ENCODE measurements at regions not wholly inside any gene's neighbourhood (a gene's known extent, or its start where the extent isn't known, plus 50 kb on each side); places are given as distances from the start of the nearest gene placed in this dataset.

- in situ Hi-C loops (cut with MboI; ENCODE audit: low sequenced_read_pairs), result no loop called here
- no peak for DNase-seq (ENCODE audit: low spot score in 2 of 2)
- H3K4me3 ChIP-seq, result no peak overlapping the region
- H3K9me3 ChIP-seq, result no peaks in the 10 kb centered on the region
- H3K4me1 ChIP-seq, result peaks cover 22% of the 10 kb centered on the region
- no peaks in the 10 kb centered on the region for H3K27me3 ChIP-seq (ENCODE audit: low read depth)
- H3K36me3 ChIP-seq (replicated peaks), result no peaks in the 10 kb centered on the region
These were observed 202.3 kb downstream of the KIF21A start for GRCh38 chr12:39240587-39240986.

- Histone ChIP-seq H3K9me3 (no peaks in the 10 kb centered on the region), H3K4me1 (peaks cover 22% of the 10 kb centered on the region), H3K36me3 (replicated peaks) (no peaks in the 10 kb centered on the region), H3K27me3 (ENCODE audit: low read depth) (no peaks in the 10 kb centered on the region), H3K4me3 (no peak overlapping the region)
- in situ Hi-C loops (cut with MboI; ENCODE audit: low sequenced_read_pairs), result no loop called here
- DNase-seq (ENCODE audit: low spot score in 2 of 2), result no peak
These were observed 203.1 kb downstream of the KIF21A start for GRCh38 chr12:39239490-39240486.

GRCh38 chr12:39237004-39237403 lies 205.9 kb downstream of the KIF21A start:
- Histone ChIP-seq H3K4me1 (peaks cover 22% of the 10 kb centered on the region), H3K36me3 (replicated peaks) (no peaks in the 10 kb centered on the region), H3K4me3 (no peak overlapping the region), H3K9me3 (no peaks in the 10 kb centered on the region; the same call in 1 of the 2 replicates), H3K27me3 (ENCODE audit: low read depth) (no peaks in the 10 kb centered on the region)
- no peak for DNase-seq (ENCODE audit: low spot score in 2 of 2)
- in situ Hi-C loops (cut with MboI; ENCODE audit: low sequenced_read_pairs), result no loop called here

- DNase-seq (ENCODE audit: low spot score in 2 of 2), result no peak
- H3K4me3 ChIP-seq, result no peak overlapping the region
- H3K4me1 ChIP-seq, result peaks cover 22% of the 10 kb centered on the region
- H3K9me3 ChIP-seq, result no peaks in the 10 kb centered on the region; the same call in 1 of the 2 replicates
- H3K27me3 ChIP-seq (ENCODE audit: low read depth), result no peaks in the 10 kb centered on the region
- no peaks in the 10 kb centered on the region for H3K36me3 ChIP-seq (replicated peaks)
- in situ Hi-C loops (cut with MboI; ENCODE audit: low sequenced_read_pairs), result no loop called here
These were observed 206.7 kb downstream of the KIF21A start for GRCh38 chr12:39235990-39236767.

- Histone ChIP-seq H3K4me3 (no peak overlapping the region), H3K27me3 (ENCODE audit: low read depth) (no peaks in the 10 kb centered on the region), H3K36me3 (replicated peaks) (no peaks in the 10 kb centered on the region), H3K4me1 (peaks cover 13% of the 10 kb centered on the region), H3K9me3 (no peaks in the 10 kb centered on the region; the same call in 1 of the 2 replicates)
- in situ Hi-C loops (cut with MboI; ENCODE audit: low sequenced_read_pairs), result no loop called here
- no peak for DNase-seq (ENCODE audit: low spot score in 2 of 2)
These were observed 212.8 kb downstream of the KIF21A start for GRCh38 chr12:39230086-39230485.

GRCh38 chr12:39227218-39227617 lies 215.7 kb downstream of the KIF21A start:
- Histone ChIP-seq H3K4me3 (no peak overlapping the region), H3K36me3 (replicated peaks) (no peaks in the 10 kb centered on the region), H3K4me1 (peaks cover 13% of the 10 kb centered on the region), H3K27me3 (ENCODE audit: low read depth) (no peaks in the 10 kb centered on the region), H3K9me3 (no peaks in the 10 kb centered on the region)
- peak; percentile 53 to 74 for DNase-seq (ENCODE audit: low spot score in 2 of 2)
- in situ Hi-C loops (cut with MboI; ENCODE audit: low sequenced_read_pairs), result no loop called here

- H3K9me3 ChIP-seq, result no peaks in the 10 kb centered on the region
- in situ Hi-C loops (cut with MboI; ENCODE audit: low sequenced_read_pairs), result no loop called here
- H3K27me3 ChIP-seq (ENCODE audit: low read depth), result no peaks in the 10 kb centered on the region
- H3K4me3 ChIP-seq, result no peak overlapping the region
- H3K36me3 ChIP-seq (replicated peaks), result no peaks in the 10 kb centered on the region
- H3K4me1 ChIP-seq, result peaks cover 13% of the 10 kb centered on the region
- no peak for DNase-seq (ENCODE audit: low spot score in 2 of 2)
These were observed 217.9 kb downstream of the KIF21A start for GRCh38 chr12:39224971-39225370.

- no peaks in the 10 kb centered on the region for H3K9me3 ChIP-seq
- no peaks in the 10 kb centered on the region for H3K36me3 ChIP-seq (replicated peaks)
- no peaks in the 10 kb centered on the region for H3K27me3 ChIP-seq (ENCODE audit: low read depth)
- no peaks in the 10 kb centered on the region for H3K4me1 ChIP-seq
- in situ Hi-C loops (cut with MboI; ENCODE audit: low sequenced_read_pairs), result no loop called here
- no peak overlapping the region for H3K4me3 ChIP-seq
- DNase-seq (ENCODE audit: low spot score in 2 of 2), result no peak
These were observed 237.0 kb downstream of the KIF21A start for GRCh38 chr12:39205969-39206368.

- Histone ChIP-seq H3K4me3 (no peak overlapping the region), H3K27me3 (ENCODE audit: low read depth) (no peaks in the 10 kb centered on the region)
These were observed 243.6 kb downstream of the KIF21A start for GRCh38 chr12:39199351-39199750.

GRCh38 chr12:39188689-39189088 lies 254.2 kb downstream of the KIF21A start:
- no peaks in the 10 kb centered on the region for H3K4me1 ChIP-seq
- H3K27me3 ChIP-seq (ENCODE audit: low read depth), result no peaks in the 10 kb centered on the region
- H3K4me3 ChIP-seq, result no peak overlapping the region
- peaks cover 6% of the 10 kb centered on the region; the same call in 1 of the 2 replicates for H3K9me3 ChIP-seq
- DNase-seq (ENCODE audit: low spot score in 2 of 2), result no peak
- in situ Hi-C loops (cut with MboI; ENCODE audit: low sequenced_read_pairs), result no loop called here
- no peaks in the 10 kb centered on the region for H3K36me3 ChIP-seq (replicated peaks)

More at GRCh38 chr12:39199351-39199750, 243.6 kb downstream of the KIF21A start:
- H3K9me3 ChIP-seq, result no peaks in the 10 kb centered on the region
- H3K36me3 ChIP-seq (replicated peaks), result no peaks in the 10 kb centered on the region
- no peak for DNase-seq (ENCODE audit: low spot score in 2 of 2)
- no peaks in the 10 kb centered on the region for H3K4me1 ChIP-seq
- in situ Hi-C loops (cut with MboI; ENCODE audit: low sequenced_read_pairs), result no loop called here

- in situ Hi-C loops (cut with MboI; ENCODE audit: low sequenced_read_pairs), result no loop called here
- H3K4me3 ChIP-seq, result no peak overlapping the region
- H3K4me1 ChIP-seq, result no peaks in the 10 kb centered on the region
- peaks cover 6% of the 10 kb centered on the region; the same call in 1 of the 2 replicates for H3K9me3 ChIP-seq
- H3K36me3 ChIP-seq (replicated peaks), result no peaks in the 10 kb centered on the region
- no peak for DNase-seq (ENCODE audit: low spot score in 2 of 2)
- H3K27me3 ChIP-seq (ENCODE audit: low read depth), result no peaks in the 10 kb centered on the region
These were observed 256.2 kb downstream of the KIF21A start for GRCh38 chr12:39186744-39187143.

GRCh38 chr12:39178837-39179236 lies 264.1 kb downstream of the KIF21A start:
- Histone ChIP-seq H3K4me3 (no peak overlapping the region), H3K36me3 (replicated peaks) (no peaks in the 10 kb centered on the region), H3K9me3 (no peaks in the 10 kb centered on the region), H3K4me1 (no peaks in the 10 kb centered on the region), H3K27me3 (ENCODE audit: low read depth) (peaks cover 2% of the 10 kb centered on the region; the same call in 1 of the 2 replicates)
- DNase-seq (ENCODE audit: low spot score in 2 of 2), result no peak
- in situ Hi-C loops (cut with MboI; ENCODE audit: low sequenced_read_pairs), result no loop called here

GRCh38 chr12:39176356-39176755 lies 266.6 kb downstream of the KIF21A start:
- in situ Hi-C loops (cut with MboI; ENCODE audit: low sequenced_read_pairs), result no loop called here

GRCh38 chr12:39173726-39174125 lies 268.3 kb upstream of the CPNE8 start:
- no peaks in the 10 kb centered on the region for H3K4me1 ChIP-seq
- no peak for DNase-seq (ENCODE audit: low spot score in 2 of 2)
- H3K27me3 ChIP-seq (ENCODE audit: low read depth), result peaks cover 2% of the 10 kb centered on the region; the same call in 1 of the 2 replicates
- H3K36me3 ChIP-seq (replicated peaks), result no peaks in the 10 kb centered on the region
- no peaks in the 10 kb centered on the region for H3K9me3 ChIP-seq
- in situ Hi-C loops (cut with MboI; ENCODE audit: low sequenced_read_pairs), result no loop called here
- no peak overlapping the region for H3K4me3 ChIP-seq

More at GRCh38 chr12:39176356-39176755, 266.6 kb downstream of the KIF21A start:
- DNase-seq (ENCODE audit: low spot score in 2 of 2), result no peak
- no peak overlapping the region for H3K4me3 ChIP-seq
- no peaks in the 10 kb centered on the region for H3K9me3 ChIP-seq
- no peaks in the 10 kb centered on the region for H3K36me3 ChIP-seq (replicated peaks)
- peaks cover 2% of the 10 kb centered on the region; the same call in 1 of the 2 replicates for H3K27me3 ChIP-seq (ENCODE audit: low read depth)
- no peaks in the 10 kb centered on the region for H3K4me1 ChIP-seq
